Kasumi-1 (cell line): ENCODE measurements at regions not wholly inside any gene's neighbourhood (a gene's known extent, or its start where the extent isn't known, plus 50 kb on each side); places are given as distances from the start of the nearest gene placed in this dataset.
A peak's percentile ranks its signal among the peaks of the same experiment; 100 is the strongest.
"Not testable (repeated sequence)": the region's sequence is repeated elsewhere in the genome, so short reads cannot be mapped to it uniquely, and the experiment has no call there.

Experiments
- DNase-seq, 2 experiments: peaks; one replicate each; lab custom pipeline; 2025; lab: John Stamatoyannopoulos, UW

DNA sequence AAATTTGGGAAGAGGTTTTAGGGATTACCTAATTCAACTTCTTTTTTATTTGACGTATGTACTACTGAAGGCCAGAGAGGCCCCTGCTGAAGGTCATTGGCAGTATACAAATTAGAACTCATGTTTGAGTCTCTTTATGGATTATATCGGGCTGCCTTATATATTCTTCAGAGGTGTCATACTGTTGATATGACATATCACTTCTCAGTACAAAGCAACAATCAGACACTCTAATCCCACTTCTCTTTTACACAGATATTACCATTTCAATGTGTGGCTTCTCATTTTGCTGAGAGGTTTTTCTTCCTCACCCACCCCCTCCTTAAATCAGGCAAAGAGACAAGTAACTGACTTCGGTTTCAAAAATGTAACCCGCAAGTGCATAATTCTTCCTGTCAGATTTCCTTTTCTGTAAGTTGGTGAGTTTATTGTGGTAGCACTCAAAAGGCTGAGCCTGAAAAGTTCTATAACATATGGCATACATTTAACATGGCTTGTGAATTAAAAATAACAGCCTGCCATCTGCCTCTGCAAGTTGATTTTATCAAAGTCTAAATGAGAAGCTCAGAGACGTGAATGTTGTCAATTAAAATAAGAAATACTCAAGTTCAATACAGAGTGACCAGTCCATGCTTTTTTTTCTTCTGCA lies 163.6 kb upstream of the RORB start:
- peak; percentile 96 for DNase-seq

DNA sequence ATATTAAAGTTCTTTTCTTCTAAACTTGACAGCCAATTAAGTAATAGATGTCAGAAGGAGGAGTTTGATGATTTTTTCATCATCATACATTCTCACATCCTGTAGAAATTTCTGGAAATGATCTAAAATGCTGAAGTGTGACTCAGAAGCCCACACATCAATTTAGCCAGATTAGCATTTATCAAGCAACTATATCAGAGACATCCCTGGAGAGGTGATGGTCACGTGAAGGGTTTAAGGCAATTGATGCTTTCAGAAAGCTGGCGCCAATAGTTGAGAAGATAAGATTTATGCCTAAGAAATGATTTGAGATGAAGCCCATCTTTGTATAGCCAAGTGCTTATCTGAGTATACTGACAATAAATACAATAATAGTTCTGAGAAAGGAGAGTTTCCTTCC lies 162.9 kb upstream of the RORB start:
- DNase-seq = no peak

DNA sequence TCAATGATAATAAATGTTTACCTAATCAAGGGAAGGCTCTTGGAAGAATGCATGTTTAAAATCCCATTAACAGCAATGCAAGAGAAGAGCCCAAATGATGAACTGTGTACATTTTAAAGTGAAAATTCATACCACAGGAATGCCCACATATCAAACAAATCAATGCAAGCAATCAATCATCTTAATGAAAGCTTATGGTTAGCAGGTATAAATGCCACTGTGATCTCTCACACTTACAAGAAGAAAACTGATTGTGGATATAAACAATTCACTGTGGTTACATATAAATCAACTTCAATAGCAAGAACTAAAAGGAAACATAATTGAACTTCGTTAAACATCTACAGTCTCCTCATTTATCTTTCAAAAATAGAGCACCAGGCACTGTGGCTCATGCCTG lies 161.0 kb upstream of the RORB start:
- DNase-seq = no peak

DNA sequence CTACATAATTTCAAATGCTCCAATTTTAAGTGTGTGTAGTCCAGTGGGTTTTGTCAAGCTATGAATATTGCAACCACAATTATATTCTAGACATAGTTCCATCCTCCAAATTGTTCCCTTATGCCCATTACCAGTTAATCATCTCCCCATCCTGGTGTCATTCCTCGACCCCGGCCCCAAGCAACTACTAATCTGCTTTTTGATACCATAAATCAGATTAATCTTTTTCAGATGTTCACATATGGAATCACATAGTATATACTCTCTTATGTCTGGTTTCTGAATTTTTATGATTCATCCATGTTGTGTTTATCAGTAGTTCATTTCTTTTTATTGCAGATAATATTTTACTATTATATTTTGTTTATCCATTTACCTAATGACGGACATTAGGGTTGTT lies 148.4 kb upstream of the RORB start:
- DNase-seq = no peak

GRCh38 chr9:74355107-74355506 lies 142.0 kb upstream of the RORB start:
- no peak for DNase-seq

DNA sequence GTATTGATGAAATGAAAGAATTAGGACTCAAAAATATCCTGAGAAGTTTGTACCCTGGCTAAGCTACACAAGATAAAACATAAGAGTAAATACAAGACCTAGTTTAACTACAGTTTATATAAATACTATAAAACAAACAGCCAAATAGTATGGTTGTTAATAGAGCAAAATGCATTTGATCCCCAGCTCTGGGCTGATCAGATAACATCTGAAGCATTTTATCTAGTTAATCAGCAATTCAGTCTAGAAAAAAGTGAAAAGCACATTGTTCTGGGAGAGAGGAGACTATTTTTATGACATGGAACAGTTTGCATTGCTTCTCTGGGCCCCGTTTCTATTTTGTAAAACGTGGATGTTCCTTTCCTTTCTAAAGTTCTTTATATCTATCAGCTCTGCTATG lies 139.6 kb upstream of the RORB start:
- DNase-seq = no peak

GRCh38 chr9:74358959-74359358 lies 138.2 kb upstream of the RORB start:
- no peak for DNase-seq

DNA sequence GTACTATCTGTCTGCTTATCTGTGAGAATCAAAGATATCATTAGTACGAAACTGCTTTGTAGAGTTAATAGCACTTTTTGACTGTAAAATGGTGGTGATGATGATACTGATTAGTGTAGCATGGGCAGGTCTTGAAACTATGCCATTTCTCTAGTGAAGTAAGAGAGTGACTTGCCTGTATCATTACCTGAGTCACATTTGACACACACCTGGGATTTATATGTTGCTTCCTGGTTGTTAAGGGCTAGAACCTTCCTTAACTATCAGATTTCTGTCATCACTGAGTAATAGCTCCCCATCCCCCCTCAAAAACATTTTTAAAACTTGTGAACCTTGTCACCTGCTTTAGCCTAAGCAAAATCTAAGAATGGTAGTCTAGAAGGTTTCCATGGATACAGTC lies 135.6 kb upstream of the RORB start:
- DNase-seq = no peak

GRCh38 chr9:74362423-74362822 lies 134.7 kb upstream of the RORB start:
- no peak for DNase-seq

GRCh38 chr9:74366111-74366510 lies 131.0 kb upstream of the RORB start:
- DNase-seq = no peak

GRCh38 chr9:74369844-74370243 lies 127.3 kb upstream of the RORB start:
- DNase-seq = no peak

DNA sequence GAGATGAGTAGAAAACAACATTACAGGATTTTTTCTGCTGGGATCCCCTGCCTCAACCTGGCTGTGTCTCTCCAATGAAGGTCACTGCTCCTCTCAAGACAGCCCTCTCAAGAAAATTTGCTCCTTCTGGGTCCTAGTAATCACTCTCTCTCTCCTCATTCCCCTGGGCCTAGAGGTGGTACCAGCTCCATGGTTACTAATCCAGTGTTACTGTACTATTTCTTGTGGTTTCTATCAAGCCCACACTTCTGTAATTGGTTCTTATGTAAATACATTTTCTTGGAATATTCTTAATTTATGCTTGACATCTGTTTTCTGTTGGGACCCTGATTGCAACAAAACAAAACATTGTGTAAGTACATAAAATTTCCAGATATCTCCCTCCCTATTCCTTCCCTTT lies 123.8 kb upstream of the RORB start:
- no peak for DNase-seq

DNA sequence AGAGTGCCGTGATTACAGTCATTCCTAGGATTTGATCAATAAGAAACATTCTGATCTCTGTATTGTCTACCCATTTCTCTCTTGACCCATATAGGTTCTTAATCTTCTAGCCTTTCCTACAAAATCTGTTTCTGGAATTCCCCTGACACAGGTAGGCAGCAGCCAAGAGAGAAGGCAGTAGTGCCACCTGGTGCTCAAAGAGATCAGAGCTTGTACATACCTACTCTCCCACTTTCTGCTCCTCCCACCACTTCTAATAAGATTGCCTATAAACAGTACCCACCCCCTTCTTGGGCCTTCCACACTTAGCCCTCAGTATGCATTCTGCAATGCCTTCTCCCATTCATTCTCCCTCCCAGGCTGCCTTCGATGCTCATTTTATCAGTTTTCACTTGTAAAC lies 117.4 kb upstream of the RORB start:
- DNase-seq = peak; percentile 63 to 66

GRCh38 chr9:74391816-74392215 lies 105.3 kb upstream of the RORB start:
- DNase-seq = no peak

GRCh38 chr9:74403581-74403980 lies 93.6 kb upstream of the RORB start:
- DNase-seq = no peak

DNA sequence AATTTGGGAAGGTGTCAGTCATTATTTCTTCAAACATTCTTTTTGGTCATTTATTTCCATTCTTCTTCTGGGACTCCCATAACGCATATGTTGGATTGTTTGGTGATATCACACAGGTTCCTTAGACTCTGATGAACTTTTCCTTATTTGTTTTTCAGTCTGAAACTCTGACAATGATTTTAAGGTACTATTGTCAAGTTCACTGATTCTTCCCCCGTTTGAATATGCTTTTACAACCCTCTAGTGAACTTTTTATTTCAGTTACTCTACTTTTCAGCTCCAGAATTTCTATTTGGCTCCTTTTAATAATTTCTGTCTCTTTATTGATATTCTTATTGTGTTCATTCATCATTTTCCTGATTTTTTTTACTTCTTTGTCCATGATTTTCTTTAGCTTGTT lies 92.5 kb upstream of the RORB start:
- no peak for DNase-seq

GRCh38 chr9:74407166-74407565 lies 90.0 kb upstream of the RORB start:
- no peak for DNase-seq

- no peak for DNase-seq
Observed at GRCh38 chr9:74412236-74412979, 84.7 kb upstream of the RORB start.

DNA sequence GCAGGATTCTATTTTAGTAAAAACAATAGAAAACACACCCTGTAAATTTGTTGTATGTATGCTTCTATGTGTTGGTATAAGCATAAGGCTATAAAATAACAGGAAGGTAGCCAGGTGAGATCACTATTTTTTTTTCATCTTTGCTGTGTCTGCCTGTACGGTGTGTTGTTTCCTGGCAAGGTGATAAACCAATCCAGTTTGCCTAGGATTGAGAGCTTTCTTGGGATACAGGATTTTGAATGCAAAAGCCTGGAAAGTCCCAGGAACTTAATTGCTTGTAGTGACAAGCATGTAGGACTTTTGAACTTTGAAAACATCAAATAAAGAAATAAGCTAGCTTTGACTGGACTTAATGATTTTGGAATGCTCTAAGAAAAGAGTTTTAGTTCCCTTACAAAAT lies 83.3 kb upstream of the RORB start:
- DNase-seq = no peak

DNA sequence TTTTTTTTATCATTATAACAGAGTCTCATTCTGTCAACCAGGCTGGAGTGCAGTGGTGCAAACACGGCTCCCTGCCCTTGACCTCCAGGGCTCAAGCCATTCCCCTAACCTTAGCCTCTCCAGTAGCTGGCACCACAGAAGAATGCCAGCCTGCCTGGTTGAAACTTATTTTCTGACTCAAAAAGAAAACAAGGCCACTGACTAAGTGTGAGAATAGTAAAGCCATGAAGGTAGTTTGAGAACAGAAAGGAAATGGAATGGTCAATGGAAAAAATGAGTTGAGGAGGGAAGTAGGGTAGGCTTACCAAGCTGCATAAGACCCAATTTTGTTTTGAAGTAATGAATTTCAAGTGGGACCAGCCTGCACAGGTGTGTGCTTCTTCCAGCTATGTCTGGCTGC lies 82.8 kb upstream of the RORB start:
- no peak for DNase-seq

DNA sequence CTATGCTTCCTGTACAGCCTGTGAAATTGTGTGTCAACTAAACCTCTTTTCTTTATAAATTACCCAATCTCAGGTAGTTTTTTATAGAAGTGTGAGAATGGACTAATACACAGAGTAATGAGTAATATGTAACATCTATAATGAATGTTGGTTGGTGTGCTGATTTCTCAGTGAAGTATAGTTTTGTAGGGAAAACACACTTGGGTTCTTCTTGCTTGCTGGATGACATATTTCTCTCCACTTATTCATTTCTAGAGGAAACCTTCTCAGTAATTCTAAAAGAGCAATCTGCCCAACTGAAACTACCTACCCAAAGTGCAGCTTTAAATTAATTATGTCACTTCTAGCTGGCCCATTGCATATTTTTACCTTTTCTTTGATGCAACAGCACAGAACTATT lies 81.1 kb upstream of the RORB start:
- DNase-seq = no peak

DNA sequence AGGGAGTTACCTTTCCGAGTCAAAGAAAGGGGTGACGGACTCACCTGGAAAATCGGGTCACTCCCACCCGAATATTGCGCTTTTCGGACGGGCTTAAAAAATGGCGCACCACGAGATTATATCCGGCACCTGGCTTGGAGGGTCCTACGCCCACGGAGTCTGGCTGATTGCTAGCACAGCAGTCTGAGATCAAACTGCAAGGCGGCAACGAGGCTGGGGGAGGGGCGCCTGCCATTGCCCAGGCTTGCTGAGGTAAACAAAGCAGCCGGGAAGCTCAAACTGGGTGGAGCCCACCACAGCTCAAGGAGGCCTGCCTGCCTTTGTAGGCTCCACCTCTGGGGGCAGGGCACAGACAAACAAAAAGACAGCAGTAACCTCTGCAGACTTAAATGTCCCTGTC lies 72.6 kb upstream of the RORB start:
- DNase-seq = not testable (repeated sequence)

DNA sequence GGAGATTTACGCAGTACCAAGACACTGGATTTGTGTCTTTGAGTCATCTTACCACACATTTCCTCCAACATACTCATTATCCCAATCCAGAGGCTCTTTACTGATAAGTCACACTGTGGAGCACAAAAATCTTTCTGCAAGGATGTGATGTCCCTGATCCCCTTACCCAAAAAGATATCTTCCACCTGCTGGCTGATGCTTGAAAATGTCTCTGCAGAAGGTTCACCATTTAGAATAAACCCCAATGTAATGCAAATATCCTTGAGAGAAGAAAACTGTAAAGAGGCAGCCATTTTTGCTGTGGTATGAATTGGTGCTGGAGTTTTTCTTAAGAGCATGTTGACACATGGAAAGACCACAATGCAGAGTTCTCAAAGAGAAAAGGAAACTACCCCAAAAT lies 65.7 kb upstream of the RORB start:
- DNase-seq = no peak
